ENCODE measurements at regions not wholly inside any gene's neighbourhood (a gene's known extent, or its start where the extent isn't known, plus 50 kb on each side); places are given as distances from the start of the nearest gene placed in this dataset.
A peak's percentile ranks its signal among the peaks of the same experiment; 100 is the strongest.

DNA sequence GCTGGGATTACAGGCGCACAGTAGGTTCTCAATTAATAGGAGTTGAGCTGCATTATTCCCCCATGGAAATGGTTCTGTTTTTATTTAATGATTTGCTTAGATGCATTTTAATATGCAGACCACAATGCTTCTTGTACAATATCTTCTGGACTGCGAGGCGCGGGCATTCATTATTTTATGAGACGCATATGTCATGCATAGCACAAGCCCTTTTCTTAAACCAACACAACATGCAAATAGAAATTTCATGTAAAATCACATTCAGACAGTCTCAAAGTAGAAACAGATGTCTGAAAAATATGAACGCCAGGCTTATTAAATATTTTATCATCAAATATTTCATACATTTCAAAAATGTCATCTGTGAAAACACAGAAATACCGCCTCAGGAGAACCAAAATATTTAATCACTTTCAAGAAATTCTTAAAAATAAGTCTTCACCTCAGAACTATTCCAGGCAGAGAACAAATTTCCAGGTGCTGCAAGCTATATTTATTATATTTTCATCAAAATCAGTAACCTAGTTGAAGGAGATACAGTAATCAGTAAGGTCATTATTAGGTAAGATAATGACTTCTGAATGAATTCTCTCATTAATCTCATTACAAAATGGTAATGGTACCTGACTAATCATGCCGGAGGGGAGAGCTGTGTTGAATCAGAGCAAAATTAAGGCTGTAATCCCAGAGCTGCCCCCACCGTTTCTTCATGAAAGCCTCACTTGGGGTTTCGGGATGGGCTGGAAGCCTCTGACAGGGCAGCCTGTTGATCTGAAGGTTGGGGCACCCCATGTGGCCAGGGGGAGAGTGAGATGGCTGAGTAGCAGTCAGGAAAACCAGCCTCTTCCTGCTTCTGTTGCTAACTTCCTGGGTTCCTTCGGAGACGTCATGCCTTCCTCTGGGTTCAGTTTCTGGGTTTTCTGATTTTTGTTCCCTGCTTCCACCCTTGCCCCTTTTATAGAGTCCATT, 133.9 kb upstream of the ZNF618 start:
- DNase-seq (ENCODE audit: low read depth), result no peak

DNA sequence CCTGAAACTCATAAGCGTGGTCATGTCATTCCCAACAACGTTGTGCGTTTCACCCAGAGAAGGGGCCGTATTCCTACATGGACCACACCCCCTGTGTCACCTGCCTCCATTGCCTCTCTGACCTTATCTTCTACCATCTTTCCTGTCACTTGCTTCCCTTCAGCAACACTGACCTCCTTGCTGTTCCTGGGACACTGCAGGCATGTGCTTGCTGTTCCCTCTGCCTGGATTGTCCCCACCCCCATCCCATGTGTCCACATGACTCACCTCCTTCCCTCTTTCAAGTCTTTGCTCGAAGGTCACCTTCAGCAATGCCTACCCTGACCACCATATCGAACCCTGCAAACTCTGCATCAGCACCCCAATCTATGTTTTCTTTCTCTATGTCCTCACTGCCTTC, 133.2 kb upstream of the ZNF618 start:
- no peak for DNase-seq (ENCODE audit: low read depth)

DNA sequence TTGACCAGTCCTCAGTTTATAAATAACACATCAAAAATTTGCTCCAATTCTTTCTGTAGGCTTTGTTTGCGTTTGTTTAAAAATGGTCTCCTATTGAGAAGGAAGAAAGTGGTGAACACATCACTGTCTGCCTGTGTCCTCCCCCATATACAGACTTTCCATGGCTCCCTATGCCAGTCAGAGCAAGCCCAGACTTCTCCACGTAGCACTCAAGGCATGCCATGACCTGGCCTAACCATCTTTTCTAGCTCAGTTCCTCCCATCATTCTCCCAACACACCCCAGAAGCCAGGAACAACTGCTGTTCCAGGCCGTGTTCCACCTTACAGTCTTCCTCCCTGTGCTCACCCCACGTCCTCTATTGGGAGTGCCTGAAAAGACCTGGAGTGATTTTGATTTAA, 129.6 kb upstream of the ZNF618 start:
- DNase-seq (ENCODE audit: low read depth), result no peak

DNA sequence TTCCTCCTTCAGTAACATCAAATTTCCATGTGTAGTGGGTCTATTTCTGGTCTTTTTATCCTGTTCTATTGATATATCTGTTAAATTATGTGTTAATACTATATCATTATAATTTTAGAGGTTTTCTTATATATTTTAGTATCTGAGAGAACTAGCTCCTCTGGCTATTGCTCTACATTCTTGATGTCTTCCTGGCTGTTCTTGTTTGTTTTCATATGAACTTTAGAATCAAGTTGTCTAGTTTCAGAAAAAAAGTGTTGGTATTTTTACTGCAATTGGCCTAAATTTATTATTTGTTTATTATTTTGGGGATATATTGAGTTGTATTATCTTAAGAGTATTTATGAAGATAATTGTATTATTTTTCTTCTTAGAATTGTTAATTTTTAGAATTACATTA, 128.0 kb upstream of the ZNF618 start:
- DNase-seq (ENCODE audit: low read depth), result no peak

DNA sequence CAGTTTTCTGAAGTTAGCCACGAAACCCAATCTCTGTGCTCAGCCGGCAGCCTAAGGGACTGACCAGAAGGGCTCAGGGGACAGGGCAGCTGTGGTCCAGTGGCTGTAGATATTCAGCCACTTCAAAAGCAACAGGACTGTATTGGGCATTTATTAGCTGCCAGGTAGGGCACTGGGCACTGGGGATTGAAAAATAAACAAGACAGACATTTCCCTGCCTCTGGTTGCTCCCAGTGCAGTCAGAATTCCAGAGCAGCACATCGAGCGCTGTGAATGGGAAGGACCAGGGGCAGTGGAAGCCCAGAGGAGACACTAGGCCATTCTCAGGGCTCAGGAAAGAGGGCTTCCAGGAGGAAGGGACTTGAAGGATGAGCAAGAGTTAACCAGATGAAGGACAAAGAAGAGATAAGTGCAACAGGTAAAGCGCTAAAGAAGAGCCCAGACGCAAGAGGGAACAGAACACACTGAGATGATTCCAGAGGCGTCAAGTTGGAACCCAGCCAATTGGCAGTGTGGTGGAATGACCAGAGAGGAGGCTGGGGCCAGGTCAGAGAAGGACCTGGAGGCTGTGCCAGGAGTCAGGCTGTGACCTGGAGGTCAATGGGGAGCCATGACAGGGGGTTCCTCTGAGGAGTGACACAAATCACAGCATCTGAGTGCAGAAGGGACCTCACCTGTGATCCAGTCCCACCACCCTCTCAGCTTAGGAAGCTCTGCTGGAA, 122.5 kb upstream of the ZNF618 start:
- DNase-seq (ENCODE audit: low read depth), result no peak

DNA sequence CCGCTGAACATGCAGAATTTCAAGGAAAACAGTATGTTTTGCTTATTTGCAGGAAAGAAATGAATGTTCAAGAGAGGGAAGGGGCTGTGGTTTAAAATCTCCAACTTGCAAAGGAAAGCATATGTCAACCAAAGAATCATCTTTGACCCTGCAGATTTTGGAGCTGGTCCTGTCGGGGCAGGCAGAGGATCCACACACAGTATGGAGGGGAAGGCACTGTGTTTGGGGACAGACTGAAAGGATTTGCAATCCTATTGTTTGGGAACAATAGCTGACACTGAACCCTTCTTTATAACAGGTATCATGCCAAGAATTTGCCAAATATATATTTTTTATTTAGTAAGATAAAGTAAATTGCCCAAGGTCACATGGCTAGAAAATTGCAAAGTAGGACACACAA, 121.4 kb upstream of the ZNF618 start:
- DNase-seq (ENCODE audit: low read depth), result no peak

DNA sequence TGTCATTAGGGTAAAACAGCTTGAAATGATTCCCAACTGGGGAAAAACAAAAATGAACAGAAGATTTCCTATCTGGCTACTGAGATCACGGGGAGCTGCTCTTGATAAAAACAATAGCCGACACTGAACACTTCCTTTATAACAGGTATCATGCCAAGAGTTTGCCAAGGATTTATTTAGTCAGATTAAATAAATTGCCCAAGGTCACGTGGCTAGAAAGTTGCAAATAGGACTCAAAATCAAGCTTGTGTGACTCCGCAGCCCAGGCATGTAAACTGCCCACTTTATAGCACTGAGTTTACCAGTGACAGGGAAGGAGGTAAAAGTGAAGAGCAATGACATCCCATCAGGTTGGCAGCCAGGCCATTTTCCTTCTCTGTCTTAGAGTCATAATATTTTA, 120.7 kb upstream of the ZNF618 start:
- DNase-seq (ENCODE audit: low read depth), result no peak

DNA sequence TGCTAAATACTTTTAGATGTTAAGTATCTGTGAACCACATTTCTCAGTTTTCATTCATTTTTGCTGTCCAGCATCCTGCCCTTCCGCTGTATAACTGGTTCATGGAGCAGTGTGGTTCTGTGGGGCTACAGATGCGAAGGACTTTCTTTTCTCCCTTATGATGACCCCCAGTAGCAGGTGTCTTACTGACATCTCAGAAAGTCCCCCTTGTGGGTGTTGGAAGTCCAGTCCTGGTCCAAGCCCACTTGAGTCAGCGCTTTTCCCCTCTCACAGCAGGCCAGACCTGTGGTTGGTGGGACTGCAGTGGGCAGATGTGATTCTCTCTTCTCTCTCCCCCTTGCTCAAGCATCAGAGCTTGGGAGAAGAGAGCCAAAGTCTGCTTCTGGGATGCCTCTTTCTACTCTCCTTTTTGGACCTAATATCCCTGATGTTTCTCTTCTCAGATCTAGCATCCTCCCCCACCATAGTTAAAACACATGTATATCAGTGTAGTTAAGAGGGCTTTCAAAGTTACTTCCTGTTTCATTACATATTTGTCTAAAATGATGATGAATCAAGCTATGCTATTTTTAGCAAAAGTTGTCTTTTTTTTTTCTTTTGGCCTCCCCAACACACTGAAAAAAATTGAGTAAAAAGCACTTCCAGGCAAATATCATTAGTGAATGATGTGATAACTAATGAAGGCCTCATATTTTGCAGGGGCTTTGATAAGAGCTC, 119.5 kb upstream of the ZNF618 start:
- no peak for DNase-seq (ENCODE audit: low read depth)

DNA sequence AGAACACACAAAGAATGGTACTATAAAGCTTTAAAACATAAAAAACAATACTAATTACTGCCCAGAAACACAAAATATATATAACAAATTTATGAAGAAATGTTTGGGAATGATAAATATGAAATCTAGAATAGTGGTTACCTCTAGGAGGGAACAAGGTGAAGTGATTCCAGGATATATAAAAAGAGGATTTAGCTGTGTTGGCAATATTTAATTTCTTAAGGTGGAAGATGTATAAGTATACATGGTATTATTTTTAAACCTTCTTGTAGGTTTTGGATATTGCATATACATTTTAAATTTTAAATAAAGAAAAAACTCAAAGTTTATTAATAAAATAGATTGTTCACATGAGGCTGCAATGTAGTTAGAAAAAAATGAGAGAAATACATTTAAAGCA, 112.7 kb upstream of the ZNF618 start:
- no peak for DNase-seq (ENCODE audit: low read depth)

DNA sequence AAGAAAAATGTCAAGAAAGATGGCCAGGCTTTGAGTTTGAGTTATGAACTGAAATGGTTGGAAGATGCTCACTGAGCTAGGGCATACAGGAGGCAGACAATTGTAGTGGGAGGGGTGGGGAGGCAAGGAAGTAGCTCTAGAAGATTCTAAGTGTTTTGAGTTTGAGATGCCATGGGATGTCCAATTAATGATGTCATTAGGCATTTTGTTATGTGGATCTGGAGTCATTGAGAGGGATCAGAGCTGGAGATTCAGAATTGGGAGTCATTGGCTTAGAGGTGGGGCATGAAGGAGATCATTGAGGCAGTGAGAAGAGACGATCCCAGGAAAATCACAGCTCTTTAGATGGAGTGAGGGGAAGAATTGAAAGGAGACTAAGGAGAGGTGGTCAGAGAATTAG, 111.5 kb upstream of the ZNF618 start:
- DNase-seq (ENCODE audit: low read depth), result no peak

DNA sequence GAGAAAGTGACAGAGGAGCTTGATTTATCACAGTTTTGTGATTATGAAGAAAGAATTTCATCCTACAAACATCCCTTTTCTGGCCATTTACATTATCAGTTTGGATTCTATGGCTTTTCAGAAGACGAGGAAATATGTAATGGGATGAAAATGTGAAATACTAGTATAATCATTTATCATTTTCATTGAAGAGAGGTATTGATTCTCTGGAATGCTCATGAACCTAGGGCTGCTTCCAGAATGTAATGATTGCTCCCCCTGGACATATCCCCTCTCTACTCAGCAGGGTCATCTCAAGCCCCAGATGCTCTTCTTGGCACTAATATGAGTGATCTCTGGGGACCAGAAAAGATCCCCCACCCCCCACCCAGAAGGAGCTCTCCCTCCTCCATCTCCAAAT, 106.7 kb upstream of the ZNF618 start:
- no peak for DNase-seq (ENCODE audit: low read depth)

DNA sequence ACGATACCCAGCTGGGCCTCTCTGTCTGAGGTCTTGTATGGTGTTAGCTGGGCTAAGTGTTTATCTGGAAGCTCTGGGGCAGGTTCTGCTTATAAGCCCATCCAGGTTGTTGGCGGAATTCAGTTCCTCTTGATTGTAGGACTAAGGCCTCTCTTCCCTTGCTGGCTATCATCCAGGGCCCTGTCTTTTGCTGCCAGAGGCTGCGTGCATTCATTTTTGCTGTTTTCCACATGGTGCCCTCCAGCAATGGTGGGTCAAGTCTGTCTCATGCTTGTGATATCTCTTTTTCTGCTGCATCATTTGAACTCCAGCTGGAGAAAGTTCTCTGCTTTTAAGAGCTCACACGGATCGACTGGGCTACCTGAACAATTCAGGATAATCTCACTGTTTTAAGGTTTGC, 105.7 kb upstream of the ZNF618 start:
- no peak for DNase-seq (ENCODE audit: low read depth)

DNA sequence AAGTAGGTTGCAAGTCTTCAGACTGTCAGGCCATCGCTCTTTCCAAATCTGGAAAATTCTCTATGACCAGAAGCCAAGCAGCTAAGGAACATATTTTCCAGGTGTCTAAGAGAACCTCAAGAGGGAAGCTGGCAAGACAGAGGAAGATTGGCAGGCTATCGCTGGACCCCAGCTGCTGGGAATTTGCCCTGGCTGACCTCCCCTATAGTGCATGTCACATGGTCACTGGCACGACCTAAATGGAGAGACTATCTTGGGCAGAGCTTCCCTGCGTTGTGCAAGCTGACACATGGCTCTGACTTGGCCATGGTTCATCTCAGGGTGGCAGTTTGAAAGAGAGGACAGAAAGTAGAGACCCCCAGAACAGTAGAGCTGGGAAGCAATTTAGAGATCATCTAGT, 104.9 kb upstream of the ZNF618 start:
- no peak for DNase-seq (ENCODE audit: low read depth)

DNA sequence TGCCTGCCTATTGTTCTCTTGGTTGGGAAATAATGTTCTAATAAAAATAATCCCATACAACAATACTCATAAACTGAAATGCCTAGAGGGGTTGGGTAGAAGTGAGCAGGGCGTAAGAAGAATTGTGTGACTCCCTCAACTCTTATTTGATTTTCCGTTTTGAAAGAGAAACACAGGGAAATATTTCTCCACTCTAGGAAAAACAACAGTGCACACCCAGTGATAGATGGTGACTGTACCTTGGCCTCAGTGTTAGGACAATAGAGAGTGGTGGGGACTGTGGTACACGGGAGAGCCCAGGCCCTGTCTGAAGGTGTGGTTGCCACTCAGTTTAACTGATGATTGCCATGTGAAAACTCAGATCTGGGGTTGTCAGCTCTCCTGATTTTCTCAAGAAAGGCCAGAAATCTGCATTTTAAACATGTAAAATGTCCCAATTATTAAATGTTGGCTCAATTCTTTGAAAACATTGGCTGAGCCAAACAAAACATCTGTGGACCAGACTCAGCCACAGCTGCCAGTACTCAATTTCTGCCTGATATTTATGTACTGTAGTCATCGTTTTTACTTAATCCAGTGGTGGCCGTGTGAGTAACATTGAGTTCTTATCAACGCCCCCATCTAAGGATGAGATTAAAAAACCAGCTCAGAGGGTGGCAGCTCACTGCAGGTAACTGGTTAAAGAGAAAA, 103.8 kb upstream of the ZNF618 start:
- DNase-seq (ENCODE audit: low read depth), result peak; percentile 13

DNA sequence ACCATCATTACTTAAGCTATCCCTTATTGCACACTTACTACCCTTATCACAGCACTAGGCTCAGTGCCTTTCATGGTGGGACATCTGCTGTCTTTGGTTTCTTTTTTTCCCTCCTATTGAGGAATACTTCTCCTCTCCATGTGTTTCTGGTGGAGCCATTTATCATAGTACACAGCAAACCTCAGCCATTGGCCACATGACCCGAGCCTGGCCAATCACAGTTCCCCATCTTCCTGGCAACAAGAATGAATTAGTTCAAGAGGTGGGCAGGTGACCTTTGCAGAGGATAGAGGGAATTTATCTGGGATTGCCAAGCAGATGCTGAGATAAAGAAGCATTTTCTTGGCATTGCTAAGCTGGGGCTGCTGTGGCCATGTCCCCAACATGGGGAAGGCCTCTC, 101.1 kb upstream of the ZNF618 start:
- no peak for DNase-seq (ENCODE audit: low read depth)

DNA sequence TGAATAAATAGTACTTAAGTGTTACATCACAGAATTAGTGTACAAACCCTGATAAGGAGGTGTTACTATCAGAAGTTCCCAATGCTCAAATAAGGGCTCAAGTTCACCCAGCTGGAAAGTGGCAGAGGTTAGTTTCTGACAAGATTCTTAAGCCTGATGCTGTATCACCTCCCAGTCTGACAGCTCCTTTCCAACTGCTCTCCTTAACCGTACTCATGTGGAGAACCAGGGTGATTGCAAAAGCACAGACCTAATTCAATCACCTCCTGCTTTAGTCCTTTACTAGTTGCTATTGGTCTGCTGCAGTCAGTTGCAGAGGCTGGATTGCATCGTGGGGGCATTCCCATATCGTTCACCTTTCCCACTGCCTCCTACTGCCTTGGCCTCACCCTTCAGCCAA, 100.4 kb upstream of the ZNF618 start:
- no peak for DNase-seq (ENCODE audit: low read depth)

DNA sequence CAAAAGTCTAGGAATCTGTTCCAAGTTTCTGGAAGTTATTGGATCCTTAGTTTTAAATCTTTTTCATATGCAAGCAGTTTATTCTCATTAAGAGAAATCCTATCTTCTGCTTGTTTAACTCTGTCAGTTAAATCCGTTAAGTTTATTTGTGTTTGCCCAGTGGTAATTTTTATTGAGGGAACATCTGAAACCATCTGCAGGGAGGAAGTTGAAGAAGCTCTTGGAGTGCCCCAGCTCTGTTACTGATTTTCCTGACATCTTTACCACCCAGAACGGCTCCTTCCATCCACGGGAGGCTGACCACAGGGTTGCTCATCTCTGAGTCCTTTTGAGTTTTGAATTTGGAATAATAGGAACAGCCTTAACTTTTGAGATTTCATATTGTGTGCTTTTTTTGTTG, 99.9 kb upstream of the ZNF618 start:
- no peak for DNase-seq (ENCODE audit: low read depth)

DNA sequence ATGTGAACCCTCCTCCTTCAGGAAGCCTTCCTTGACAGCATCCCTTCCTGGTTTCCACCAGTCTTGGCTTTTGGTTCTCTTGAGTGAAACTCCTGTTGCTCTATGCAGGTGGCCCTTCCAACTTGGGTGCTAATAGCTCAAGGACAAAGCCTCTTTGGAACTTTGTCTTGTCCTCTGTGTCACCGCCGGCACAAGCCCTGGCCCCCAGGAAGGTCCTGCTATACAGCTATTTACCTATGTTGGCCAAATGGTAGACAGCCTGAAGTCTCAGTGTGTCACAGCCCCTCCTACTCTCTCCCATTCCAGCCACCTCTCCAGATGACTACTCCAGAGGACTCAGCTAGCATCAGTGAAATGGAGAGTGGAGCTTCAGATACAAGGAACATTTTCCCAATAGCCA, 94.7 kb upstream of the ZNF618 start:
- DNase-seq (ENCODE audit: low read depth), result no peak

DNA sequence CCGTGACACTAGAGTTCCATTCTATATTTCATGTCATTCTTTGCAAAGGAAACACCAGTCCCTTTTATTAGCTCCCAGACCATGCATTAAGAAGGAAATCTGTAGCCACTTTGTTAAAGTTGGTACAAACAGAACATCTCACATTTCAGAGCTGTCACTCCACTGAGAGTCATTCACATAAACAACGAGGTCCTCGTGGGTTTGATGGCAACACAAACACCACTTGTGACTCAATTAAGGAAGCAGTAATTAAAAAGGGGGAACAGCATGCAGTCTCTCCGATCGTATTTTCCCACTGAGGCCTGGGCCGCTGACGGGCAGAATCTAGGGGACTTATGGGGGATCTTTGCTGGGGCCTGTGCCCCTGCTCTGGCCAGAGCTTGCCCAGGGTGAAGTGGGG, 94.2 kb upstream of the ZNF618 start:
- no peak for DNase-seq (ENCODE audit: low read depth)

DNA sequence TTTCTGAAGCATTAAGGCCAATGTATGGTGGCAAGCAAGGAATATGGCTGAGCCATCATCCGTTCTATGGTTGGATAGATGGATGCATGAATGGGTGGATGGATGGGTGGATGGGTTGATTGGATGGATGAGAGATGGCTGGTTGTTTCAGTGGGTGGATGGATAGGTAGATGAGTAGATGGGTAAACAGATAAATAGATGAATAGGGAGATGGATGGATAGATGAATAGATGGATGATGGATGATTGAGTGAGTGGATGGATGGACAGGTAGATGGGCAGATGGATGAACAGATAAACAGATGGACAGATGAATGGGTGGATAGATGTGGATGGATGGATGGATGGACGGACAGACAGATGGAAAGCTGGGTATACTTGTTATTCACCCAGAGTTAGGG, 92.6 kb upstream of the ZNF618 start:
- no peak for DNase-seq (ENCODE audit: low read depth)

DNA sequence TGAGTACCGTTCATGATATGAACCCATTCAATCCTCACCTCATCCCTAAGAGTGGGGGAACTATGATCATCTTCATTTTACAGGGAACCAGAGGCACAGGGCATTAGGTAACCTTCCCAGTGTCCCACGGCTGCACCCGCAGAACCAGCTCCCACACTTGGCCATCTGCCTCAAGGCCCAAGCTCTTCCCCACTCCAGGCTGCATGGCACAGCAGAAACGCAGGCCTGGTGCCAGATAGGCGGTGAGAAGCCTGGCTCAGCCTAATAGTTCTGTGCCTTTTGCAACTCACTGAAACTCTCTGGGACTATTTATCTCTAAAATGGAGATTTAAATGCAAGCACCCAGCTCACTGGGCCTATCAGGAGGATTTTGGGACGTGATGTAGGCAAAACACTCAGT, 90.8 kb upstream of the ZNF618 start:
- no peak for DNase-seq (ENCODE audit: low read depth)

DNA sequence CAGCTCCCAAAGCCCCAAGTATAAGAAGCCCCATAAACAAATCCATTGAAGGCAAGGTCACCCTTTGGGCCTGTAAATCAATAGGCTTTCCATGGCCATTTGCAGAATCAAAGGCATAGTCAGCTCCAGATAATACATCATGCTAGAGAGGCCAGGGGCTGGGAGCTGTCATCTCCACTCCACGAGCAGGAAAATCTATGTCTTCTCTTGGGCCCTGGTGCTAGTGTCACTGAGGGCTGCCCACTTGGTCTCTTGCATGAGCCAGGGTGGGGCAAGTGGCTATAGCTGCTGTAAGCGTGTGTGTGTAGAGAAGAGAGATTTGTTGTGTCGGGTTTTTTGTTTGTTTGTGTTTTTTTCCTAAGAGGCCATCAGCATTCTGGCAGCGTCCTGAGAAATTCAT, 90.0 kb upstream of the ZNF618 start:
- DNase-seq (ENCODE audit: low read depth), result no peak

All from HS-5 (cell line).